Ectodermal cell (in vitro differentiated cells): ENCODE measurements at regions not wholly inside any gene's neighbourhood (a gene's known extent, or its start where the extent isn't known, plus 50 kb on each side); places are given as distances from the start of the nearest gene placed in this dataset.

Experiments used
- H3K27ac ChIP-seq: 2 replicates; pipeline ENCODE4 v1.7.0; 2013; ENCODE audit warnings: mild to moderate bottlenecking, low read depth, low read length; ENCODE audit not compliant: insufficient read depth, poor library complexity, severe bottlenecking
- H3K27me3 ChIP-seq: 2 replicates; pipeline ENCODE4 v1.7.0; 2013; ENCODE audit warnings: mild to moderate bottlenecking, low read length; ENCODE audit not compliant: insufficient read depth, control insufficient read depth, poor library complexity, severe bottlenecking
- H3K36me3 ChIP-seq: one replicate; pipeline ENCODE4 v1.7.0; 2013; ENCODE audit warnings: low read length; ENCODE audit not compliant: control insufficient read depth, insufficient read depth
- H3K4me1 ChIP-seq: one replicate; pipeline ENCODE4 v1.7.0; 2013; ENCODE audit warnings: low read length; ENCODE audit not compliant: control insufficient read depth, insufficient read depth
- H3K4me3 ChIP-seq: 2 replicates; pipeline ENCODE4 v1.7.0; 2013; ENCODE audit warnings: low read depth, low read length, control low read depth; ENCODE audit not compliant: insufficient read depth
- H3K9me3 ChIP-seq: 2 replicates; pipeline ENCODE4 v1.7.0; 2013; ENCODE audit warnings: mild to moderate bottlenecking, low read length, moderate library complexity; ENCODE audit not compliant: control insufficient read depth
- WGBS, 2 experiments: methylation state at CpG; one replicate each; pipeline ENCODE4 v1.1.7; 2013; ENCODE audit warnings: missing lambda C conversion rate in 2 of 2; 5-methylcytosine and 5-hydroxymethylcytosine counted together

DNA sequence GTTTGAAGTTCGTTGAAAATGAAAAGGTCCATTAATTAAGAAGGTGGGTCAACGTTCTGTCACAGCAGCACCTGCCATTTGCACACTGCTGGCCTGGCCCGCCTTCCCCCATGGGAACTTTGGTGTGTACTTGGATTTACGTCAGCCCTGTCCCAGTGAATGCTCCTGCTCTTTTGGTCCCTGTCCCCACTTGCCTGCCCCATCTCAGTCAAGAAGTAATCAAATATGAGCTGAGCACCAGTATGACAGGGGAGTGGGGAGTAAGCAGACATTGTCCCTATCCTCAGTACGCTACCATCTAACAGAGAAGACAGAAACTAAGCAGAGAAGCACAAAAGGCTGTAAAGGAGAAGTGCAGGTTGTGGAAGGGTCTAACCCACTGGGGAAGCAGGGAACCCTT lies 65.1 kb downstream of the SLC4A3 start:
- no peak overlapping the region for H3K27ac ChIP-seq
- no peaks in the 10 kb centered on the region for H3K4me1 ChIP-seq
- 89% methylated on average over 5 of the region's 5 CpGs for WGBS, 2 experiments
- no peak overlapping the region for H3K4me3 ChIP-seq
- H3K27me3 ChIP-seq: no peaks in the 10 kb centered on the region
- no peaks in the 10 kb centered on the region for H3K36me3 ChIP-seq
- H3K9me3 ChIP-seq: no peaks in the 10 kb centered on the region

DNA sequence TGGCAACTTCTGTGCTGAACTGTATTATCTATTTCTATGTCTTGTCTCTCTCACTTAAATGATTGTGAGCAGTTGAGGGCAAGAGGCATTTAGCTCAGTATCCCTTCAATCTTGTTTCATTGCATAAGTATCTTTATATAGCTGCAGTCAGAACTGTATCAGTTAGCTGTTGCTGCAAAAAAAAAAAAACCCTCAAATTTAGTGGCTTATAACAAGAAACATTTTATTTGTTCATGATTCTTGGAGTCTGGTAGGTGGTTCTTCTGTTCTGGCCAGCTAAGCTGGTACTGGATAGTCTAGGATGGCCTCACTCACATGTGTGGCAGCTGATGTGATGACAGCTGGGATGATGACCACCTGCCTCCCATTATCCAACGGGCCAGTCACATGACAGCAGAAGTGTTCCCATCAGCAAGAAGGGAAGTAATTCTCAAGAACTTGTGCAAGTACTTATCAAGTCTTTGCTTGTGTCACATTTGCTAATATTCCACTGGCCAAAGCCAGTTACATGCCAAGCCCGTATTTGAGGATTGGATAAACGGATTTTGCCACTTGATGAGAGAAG lies 67.8 kb downstream of the SLC4A3 start:
- Histone ChIP-seq H3K4me3 (no peak overlapping the region), H3K4me1 (peaks cover 17% of the 10 kb centered on the region), H3K27me3 (no peaks in the 10 kb centered on the region), H3K36me3 (no peaks in the 10 kb centered on the region), H3K9me3 (no peaks in the 10 kb centered on the region), H3K27ac (no peak overlapping the region)
- WGBS, 2 experiments: 92 to 98% methylated on average over 3 of the region's 3 CpGs

DNA sequence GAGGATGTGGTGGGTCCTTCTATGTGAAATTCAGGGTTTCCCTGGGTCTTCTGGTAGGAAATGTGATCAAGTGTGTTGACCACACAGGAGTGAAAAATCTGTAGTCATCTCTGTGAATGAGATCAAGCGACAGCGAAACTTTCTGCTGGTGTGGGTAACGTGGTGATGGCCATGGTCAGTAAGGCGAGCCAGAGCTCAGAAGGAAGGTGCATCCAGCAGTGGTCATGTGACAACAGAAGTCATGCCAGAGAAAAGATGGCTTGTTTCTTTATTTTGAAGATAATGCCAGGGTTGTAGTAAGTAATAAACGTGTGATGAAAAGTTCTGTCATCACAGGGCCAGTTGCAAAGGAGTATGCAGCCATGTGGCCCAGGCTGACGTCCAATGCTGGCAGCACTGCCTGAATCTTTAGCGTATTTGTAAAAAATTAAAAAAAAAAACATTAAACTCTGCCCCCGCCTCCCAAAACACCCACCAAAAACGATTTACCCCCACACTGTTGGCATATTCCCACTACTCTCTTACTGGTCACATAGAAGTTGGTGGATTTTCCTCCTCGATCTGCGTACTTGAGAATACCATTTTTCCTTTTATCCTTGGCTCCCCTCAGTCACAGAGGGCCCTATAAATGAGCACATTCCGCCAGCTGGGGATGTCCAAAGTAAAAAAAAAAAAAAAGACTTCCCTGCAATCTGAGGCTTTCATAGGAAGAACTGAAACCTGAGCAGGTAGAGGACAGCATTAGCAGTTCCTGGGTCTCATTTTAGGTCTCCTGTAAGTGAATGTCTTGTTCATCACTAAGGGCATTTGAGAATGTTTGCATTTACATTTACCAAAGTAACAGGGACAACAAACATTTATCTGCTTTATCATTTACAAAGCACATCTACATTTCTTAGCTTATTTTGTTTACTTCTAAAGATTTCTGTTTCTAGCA lies 70.6 kb downstream of the SLC4A3 start:
- no peaks in the 10 kb centered on the region for H3K9me3 ChIP-seq
- H3K36me3 ChIP-seq: no peaks in the 10 kb centered on the region
- 79 to 84% methylated on average over 12 of the region's 12 CpGs for WGBS, 2 experiments
- H3K27ac ChIP-seq: no peak overlapping the region
- peaks cover 22% of the 10 kb centered on the region for H3K4me1 ChIP-seq
- no peaks in the 10 kb centered on the region for H3K27me3 ChIP-seq
- no peak overlapping the region for H3K4me3 ChIP-seq

DNA sequence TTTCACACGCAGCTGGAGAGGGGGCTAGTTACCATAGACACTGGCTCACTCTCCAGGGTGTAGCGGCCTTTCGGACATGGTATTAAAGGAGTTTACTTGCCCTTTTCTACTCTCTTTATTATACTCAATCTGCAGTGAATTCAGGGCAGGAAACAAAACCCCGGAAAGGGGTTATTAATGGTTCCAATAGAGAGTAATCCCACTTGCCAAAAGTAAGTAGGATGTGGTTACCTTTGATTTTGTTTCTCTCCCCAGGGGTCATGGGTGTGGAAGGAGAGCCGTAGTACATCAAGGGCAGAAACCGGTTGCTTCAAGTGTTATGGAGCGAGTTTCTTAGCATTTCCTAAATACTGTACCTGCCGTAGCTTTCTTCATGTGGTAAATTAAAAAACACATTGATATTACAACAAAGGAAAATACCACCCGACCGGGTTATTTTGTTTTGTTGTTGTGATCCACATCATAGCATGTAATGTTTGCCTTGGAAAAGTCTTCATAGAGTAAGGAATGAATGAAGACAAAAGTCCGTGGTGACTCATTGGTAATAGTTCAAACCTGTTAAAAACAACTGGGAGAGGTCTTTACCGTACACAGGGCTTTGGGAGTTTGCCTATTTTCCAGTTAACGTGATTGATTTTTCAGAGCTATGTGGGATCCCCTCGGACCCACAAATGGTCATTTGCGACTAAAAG lies 71.5 kb downstream of the SLC4A3 start:
- H3K27ac ChIP-seq: no peak overlapping the region
- no peaks in the 10 kb centered on the region for H3K27me3 ChIP-seq
- peaks cover 24% of the 10 kb centered on the region for H3K4me1 ChIP-seq
- H3K9me3 ChIP-seq: no peaks in the 10 kb centered on the region
- 49 to 51% methylated on average over 13 to 15 of the region's 15 CpGs for WGBS, 2 experiments
- H3K36me3 ChIP-seq: no peaks in the 10 kb centered on the region
- H3K4me3 ChIP-seq: no peak overlapping the region

DNA sequence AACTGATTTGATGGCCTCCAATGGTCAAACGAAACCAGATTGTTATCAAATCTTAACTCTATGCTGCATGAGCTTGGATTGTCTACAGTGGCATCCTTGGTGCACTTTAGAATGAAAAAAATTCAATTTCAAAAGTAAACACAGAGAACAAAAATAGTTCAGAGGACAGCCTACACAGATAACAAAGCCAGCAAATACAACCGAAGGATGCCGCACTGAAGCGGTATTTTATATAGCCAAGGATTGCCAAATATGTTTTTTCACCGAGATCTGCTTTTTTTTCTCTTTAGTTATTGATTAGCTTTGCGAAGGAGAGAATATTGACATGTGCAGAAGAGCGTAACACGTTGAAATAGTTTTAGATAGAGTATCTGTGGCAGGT lies 72.0 kb downstream of the SLC4A3 start:
- Histone ChIP-seq H3K4me1 (peaks cover 24% of the 10 kb centered on the region), H3K4me3 (no peak overlapping the region), H3K27ac (no peak overlapping the region), H3K27me3 (no peaks in the 10 kb centered on the region), H3K9me3 (no peaks in the 10 kb centered on the region), H3K36me3 (no peaks in the 10 kb centered on the region)
- 93% methylated on average over 8 of the region's 8 CpGs for WGBS, 2 experiments

DNA sequence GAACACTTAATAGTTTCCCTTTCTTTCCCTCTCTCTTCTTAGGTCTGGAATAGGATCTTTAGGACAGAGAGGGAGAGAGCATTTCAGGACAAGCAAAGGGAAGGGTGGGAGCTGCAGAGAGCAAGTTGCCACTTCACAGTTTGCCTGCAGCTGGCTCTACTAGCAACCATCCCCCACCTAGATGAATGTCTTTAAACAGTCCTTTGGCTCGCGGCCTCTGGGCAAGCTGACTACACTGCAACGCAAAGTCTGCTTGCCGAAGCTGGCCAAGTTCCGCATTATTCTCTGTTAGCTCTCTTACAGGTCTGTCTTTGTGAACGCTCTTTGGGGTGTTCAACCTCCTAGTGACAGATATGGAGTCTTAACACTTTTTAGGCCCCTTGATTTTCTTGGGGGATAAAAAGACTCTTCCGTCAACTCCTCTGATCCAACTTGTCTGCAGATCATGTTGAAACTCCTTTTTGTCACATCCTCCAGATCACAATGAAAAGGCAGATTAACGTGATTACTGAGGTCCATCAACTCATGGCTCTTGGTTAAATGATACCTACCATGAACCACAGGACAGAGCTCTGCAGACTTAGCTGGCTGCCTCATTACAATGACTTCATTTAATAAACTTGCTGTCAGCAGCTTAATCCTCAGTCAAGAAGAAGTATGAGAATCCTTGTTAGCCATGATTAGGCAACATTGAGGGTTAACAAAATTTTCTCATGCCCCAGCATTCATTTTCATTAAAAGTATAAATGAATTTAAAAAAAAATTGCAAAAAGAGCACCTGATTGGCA lies 74.6 kb downstream of the SLC4A3 start:
- no peak overlapping the region for H3K27ac ChIP-seq
- H3K4me3 ChIP-seq: no peak overlapping the region
- peaks cover 33% of the 10 kb centered on the region for H3K4me1 ChIP-seq
- H3K27me3 ChIP-seq: no peaks in the 10 kb centered on the region
- no peaks in the 10 kb centered on the region for H3K9me3 ChIP-seq
- H3K36me3 ChIP-seq: no peaks in the 10 kb centered on the region
- WGBS, 2 experiments: 55 to 60% methylated on average over 8 of the region's 8 CpGs

DNA sequence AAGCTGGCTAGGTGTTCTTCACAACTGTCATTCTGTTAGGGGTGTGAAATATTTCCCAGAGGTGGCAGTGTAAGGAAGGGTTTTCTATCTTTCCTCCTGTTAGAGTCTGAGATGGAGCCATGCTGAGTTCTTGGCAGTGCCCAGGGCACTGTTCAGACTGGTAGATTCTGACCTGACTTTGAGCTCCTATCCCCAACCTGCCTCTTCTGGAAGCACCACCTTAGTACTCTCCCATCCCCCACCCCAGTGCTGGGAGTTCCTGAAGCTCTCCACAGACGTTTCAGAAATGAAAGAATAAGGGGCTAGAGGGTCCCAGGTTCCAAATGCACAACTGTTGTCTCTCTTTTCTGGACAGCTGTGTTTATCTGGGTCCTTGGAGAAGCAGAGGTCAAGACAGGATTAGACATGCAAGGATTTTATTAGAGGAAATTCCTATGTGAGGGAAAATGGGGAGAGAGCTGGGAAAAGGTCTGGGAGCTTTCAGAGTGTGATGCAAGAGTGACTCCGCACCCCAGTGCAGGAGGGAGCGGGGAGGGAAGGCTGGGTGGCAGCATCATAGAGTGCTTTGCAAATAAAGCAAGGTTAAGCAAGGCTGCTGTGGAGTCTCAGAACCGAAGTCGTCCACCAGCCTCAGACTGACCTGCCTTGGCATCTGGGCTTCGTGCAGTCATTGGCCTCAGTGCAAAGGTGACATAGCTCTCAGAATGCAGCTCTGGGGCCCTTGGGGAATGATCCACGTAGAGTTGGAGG lies 75.5 kb downstream of the SLC4A3 start:
- Histone ChIP-seq H3K4me3 (no peak overlapping the region), H3K36me3 (no peaks in the 10 kb centered on the region), H3K9me3 (no peaks in the 10 kb centered on the region), H3K27me3 (no peaks in the 10 kb centered on the region), H3K27ac (no peak overlapping the region), H3K4me1 (peaks cover 29% of the 10 kb centered on the region)
- 82 to 88% methylated on average over 7 of the region's 7 CpGs for WGBS, 2 experiments

DNA sequence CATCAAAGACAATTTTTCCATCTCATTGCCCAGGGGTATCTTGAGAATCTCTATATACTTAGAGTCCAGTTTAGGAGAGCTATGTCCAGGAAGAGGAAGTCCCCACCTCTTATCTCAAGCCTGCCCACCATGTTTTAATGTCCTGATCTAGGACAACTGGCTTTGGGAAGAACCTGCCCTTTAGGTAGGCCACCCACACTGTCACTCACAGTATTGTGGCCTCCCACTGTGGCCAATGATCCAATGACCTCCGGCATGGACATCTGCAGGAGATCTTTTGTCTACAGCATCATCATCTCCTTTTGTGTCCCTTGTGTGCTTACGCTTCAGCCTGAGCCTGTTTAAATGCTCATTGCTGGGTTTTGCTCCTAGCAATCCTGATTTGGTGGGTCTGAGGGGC lies 77.4 kb downstream of the SLC4A3 start:
- Histone ChIP-seq H3K9me3 (no peaks in the 10 kb centered on the region), H3K27me3 (no peaks in the 10 kb centered on the region), H3K4me1 (peaks cover 16% of the 10 kb centered on the region), H3K36me3 (no peaks in the 10 kb centered on the region), H3K27ac (no peak overlapping the region), H3K4me3 (no peak overlapping the region)
- 60 to 64% methylated on average over 2 of the region's 2 CpGs for WGBS, 2 experiments

DNA sequence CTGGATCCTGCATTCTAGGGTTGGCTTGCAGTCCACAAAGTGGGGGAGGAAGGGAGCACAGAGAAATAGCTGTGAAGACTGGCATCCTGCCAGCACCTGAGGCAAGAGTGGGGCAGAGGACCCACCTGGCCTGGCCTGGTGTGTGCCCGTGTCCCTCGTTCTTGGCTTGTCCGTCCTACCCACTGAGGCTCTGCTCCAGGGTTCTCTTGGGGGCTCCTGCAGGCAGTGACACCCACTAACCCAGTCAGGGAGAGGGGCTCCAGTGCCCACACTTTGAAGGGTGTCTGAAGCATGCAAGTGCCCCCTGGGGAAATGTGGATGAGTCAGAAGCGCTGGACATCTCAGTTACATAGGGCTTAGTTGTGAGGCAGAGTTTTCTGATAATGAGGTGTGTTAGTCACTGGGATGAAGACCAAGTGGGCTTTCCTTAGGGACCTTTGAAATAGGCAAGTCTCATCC lies 79.4 kb downstream of the SLC4A3 start:
- H3K27ac ChIP-seq: no peak overlapping the region
- H3K4me3 ChIP-seq: no peak overlapping the region
- WGBS, 2 experiments: 94 to 95% methylated on average over 4 of the region's 4 CpGs
- no peaks in the 10 kb centered on the region for H3K9me3 ChIP-seq
- no peaks in the 10 kb centered on the region for H3K36me3 ChIP-seq
- H3K4me1 ChIP-seq: peaks cover 16% of the 10 kb centered on the region
- H3K27me3 ChIP-seq: no peaks in the 10 kb centered on the region
